Keratinocyte (primary cell): ENCODE measurements at regions not wholly inside any gene's neighbourhood (a gene's known extent, or its start where the extent isn't known, plus 50 kb on each side); places are given as distances from the start of the nearest gene placed in this dataset.

Source experiments
- EZH2 ChIP-seq: IDR thresholded peaks from one replicate; pipeline ENCODE4 v1.6.1; 2012; ENCODE audit warnings: inconsistent platforms, mild to moderate bottlenecking, low read length, moderate library complexity
- TF ChIP-seq, protein P1 (sequence below), 3 experiments: IDR thresholded peaks in 1 of 3; conservative IDR thresholded peaks in 1 of 3; optimal IDR thresholded peaks in 1 of 3; 2 replicates in 2 of 3; 3 replicates in 1 of 3; pipeline versions ENCODE3 to v1.5.1; 2011; ENCODE audit warnings: low read length in 3 of 3, mild to moderate bottlenecking in 3 of 3, moderate library complexity in 2 of 3, control low read depth in 1 of 3, inconsistent platforms in 1 of 3; ENCODE audit not compliant: insufficient read depth in 2 of 3; ENCODE audit errors: extremely low read depth in 1 of 3

GRCh38 chr9:99748266-99748665, 73.4 kb upstream of the NR4A3 start:
- TF ChIP-seq, protein P1, sequence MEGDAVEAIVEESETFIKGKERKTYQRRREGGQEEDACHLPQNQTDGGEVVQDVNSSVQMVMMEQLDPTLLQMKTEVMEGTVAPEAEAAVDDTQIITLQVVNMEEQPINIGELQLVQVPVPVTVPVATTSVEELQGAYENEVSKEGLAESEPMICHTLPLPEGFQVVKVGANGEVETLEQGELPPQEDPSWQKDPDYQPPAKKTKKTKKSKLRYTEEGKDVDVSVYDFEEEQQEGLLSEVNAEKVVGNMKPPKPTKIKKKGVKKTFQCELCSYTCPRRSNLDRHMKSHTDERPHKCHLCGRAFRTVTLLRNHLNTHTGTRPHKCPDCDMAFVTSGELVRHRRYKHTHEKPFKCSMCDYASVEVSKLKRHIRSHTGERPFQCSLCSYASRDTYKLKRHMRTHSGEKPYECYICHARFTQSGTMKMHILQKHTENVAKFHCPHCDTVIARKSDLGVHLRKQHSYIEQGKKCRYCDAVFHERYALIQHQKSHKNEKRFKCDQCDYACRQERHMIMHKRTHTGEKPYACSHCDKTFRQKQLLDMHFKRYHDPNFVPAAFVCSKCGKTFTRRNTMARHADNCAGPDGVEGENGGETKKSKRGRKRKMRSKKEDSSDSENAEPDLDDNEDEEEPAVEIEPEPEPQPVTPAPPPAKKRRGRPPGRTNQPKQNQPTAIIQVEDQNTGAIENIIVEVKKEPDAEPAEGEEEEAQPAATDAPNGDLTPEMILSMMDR (optimal IDR thresholded peaks at IDR 0.05 in 1 of 3, IDR thresholded peaks at IDR 0.05 in 1 of 3, conservative IDR thresholded peaks at IDR 0.05 in 1 of 3; ENCODE audit: extremely low read depth in 1 of 3, insufficient read depth in 2 of 3, low read length in 3 of 3) = no peak
- no peak for TF ChIP-seq EZH2
